EH (cell line): ENCODE measurements at regions not wholly inside any gene's neighbourhood (a gene's known extent, or its start where the extent isn't known, plus 50 kb on each side); places are given as distances from the start of the nearest gene placed in this dataset.
A peak's percentile ranks its signal among the peaks of the same experiment; 100 is the strongest.

Source experiments
- DNase-seq: peaks from one replicate; pipeline ENCODE4 v3.0.0-alpha.2; 2015; ENCODE audit warnings: low read depth

GRCh38 chr14:76307786-76308780 lies 67.9 kb upstream of the ESRRB start:
- DNase-seq, result peak; percentile 22

- DNase-seq, result no peak
These were observed 66.3 kb upstream of the ESRRB start for GRCh38 chr14:76309572-76310162.

GRCh38 chr14:76311079-76311758 lies 64.7 kb upstream of the ESRRB start:
- no peak for DNase-seq

- no peak for DNase-seq
These were observed 63.1 kb upstream of the ESRRB start for GRCh38 chr14:76312821-76313220.

- no peak for DNase-seq
These were observed 62.6 kb upstream of the ESRRB start for GRCh38 chr14:76313303-76313702.

- no peak for DNase-seq
These were observed 62.1 kb upstream of the ESRRB start for GRCh38 chr14:76313852-76314251.

- DNase-seq, result no peak
These were observed 61.4 kb upstream of the ESRRB start for GRCh38 chr14:76314521-76315034.

GRCh38 chr14:76320486-76320885 lies 55.5 kb upstream of the ESRRB start:
- no peak for DNase-seq

- no peak for DNase-seq
These were observed 55.0 kb upstream of the ESRRB start for GRCh38 chr14:76320975-76321374.

GRCh38 chr14:76322594-76323220 lies 53.2 kb upstream of the ESRRB start:
- DNase-seq, result no peak

- no peak for DNase-seq
These were observed 52.4 kb upstream of the ESRRB start for GRCh38 chr14:76323331-76324050.

- DNase-seq, result no peak
These were observed 51.8 kb upstream of the ESRRB start for GRCh38 chr14:76324133-76324532.
